ENCODE measurements at regions not wholly inside any gene's neighbourhood (a gene's known extent, or its start where the extent isn't known, plus 50 kb on each side); places are given as distances from the start of the nearest gene placed in this dataset.

DNA sequence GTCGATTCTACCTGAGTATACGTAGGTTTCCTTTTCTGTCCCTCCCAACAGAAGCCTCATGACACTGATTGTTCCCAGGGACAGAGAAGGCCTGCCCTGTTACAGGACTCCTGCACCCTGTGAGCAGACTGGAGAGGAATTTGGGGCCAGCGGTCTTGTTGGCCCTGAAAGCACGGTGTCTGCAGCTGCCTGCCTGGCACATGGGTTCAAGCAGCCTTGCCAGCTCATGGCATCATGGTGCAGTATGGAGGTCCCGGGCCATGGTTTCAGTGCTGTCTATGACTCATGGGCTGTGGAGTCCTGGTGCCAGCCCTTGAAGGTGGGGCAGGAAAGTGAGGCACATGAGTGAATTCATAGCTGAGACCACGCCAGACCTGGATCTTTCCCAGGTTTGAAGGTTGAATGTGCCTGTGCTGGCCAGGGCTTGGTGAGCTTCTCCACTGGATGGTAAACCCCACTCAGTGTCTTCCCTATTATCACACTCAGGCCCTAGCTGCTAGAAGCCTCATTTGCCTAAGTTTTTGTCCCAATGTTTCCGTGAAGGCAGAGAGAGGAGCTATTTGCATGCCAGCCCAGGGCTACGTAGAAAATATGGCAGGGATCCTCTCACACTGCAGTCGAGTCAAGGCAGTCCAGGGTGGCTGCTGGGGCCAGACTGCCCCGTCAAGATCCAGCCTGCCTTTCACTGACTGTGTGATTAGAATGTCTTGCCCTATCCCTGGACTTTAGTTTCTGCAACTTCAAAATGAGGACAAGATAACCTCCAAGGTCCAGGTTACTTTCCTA, 277.2 kb upstream of the CCL2 start:
- Mint-ChIP-seq H3K4me3 (no peak overlapping the region), H3K27me3 (peaks cover 4 to 7% of the 10 kb centered on the region in 2 donors), H3K9me3 (peaks cover 0 to 6% (median 0%) of the 10 kb centered on the region in 3 donors), H3K4me1 (no peaks in the 10 kb centered on the region), H3K27ac (no peak overlapping the region), H3K36me3 (no peaks in the 10 kb centered on the region)
- no peak for ATAC-seq (replicated peaks in 1 of 4)
- no peak overlapping the region for H3K27ac ChIP-seq (ENCODE audit: low read length)
- WGBS (ENCODE audit: insufficient coverage) = 86% methylated on average over 8 of the region's 10 CpGs
- H3K27me3 ChIP-seq (replicated peaks in 1 of 2; ENCODE audit: control insufficient read depth in 2 of 2, extremely low read depth in 1 of 2, insufficient read depth in 2 of 2, low read length in 1 of 2) = peaks cover 0 to 9% of the 10 kb centered on the region in 2 experiments
- no peaks in the 10 kb centered on the region for H3K4me1 ChIP-seq (ENCODE audit: control insufficient read depth in 1 of 2, extremely low read depth in 1 of 2, insufficient read depth in 2 of 2, low read length in 2 of 2)
- no peak for DNase-seq
- no peaks in the 10 kb centered on the region for H3K9me3 ChIP-seq
- no peak overlapping the region for H3K4me3 ChIP-seq (ENCODE audit: control insufficient read depth in 1 of 2, extremely low read depth in 1 of 2, low read length in 1 of 2)
- ChIA-PET CTCF (no interaction called here), POLR2A (no interaction called here)
- H3K36me3 ChIP-seq (ENCODE audit: control insufficient read depth in 2 of 2, extremely low read depth in 1 of 2, insufficient read depth in 1 of 2, low read length in 1 of 2) = no peaks in the 10 kb centered on the region

DNA sequence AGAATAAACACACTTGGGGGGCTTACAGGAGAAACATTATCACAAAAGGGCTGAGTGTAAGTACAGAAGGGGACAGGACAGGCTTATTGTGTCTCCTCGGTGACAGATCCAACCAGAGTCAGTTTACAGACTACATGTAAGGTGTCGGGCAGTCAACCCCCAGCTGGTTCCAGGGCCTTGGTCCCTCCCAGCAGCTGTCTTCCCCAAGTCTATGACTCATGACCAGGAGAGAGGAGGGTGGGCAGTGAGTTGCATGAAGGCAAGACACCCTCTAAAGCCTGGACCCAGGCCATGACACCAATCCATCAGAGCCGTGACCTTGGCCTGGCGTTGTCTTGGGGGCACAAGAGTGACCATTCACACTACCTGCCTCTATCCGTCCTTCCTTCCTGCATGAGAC, 276.2 kb upstream of the CCL2 start:
- Mint-ChIP-seq H3K27ac (no peak overlapping the region), H3K9me3 (peaks cover 0 to 6% (median 0%) of the 10 kb centered on the region in 3 donors)
- POLR2A ChIA-PET = no interaction called here

DNA sequence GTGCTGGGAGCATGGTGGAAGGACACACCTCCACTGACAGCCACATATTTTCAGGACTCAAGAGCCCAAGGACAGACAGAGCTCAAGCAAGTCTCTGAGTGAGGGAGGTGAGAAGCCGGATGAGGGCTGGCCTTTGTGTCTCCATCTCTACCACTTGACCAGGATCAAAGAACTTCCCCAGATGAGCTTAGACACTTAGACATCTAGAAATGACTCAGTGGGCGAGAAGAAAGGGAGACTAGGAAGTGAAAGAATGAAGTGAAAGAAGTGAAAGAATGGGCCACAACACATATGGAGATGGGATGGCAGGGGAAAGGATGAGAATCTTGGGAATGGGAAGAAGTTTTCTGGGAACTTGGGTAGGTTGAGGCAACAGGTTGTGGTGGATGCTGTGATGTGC, 274.9 kb upstream of the CCL2 start:
- POLR2A ChIA-PET = no interaction called here
- H3K27ac ChIP-seq (ENCODE audit: low read length) = no peak overlapping the region
- H3K4me1 Mint-ChIP-seq = no peaks in the 10 kb centered on the region
- no peak overlapping the region for H3K27ac Mint-ChIP-seq
- 17% methylated on average over 1 of the region's 2 CpGs for WGBS (ENCODE audit: insufficient coverage)
- peaks cover 4 to 7% of the 10 kb centered on the region in 2 donors for H3K27me3 Mint-ChIP-seq
- no peak overlapping the region for H3K4me3 ChIP-seq (ENCODE audit: control insufficient read depth in 1 of 2, extremely low read depth in 1 of 2, low read length in 1 of 2)
- no peaks in the 10 kb centered on the region for H3K36me3 ChIP-seq (ENCODE audit: control insufficient read depth in 2 of 2, extremely low read depth in 1 of 2, insufficient read depth in 1 of 2, low read length in 1 of 2)
- H3K4me3 Mint-ChIP-seq = no peak overlapping the region
- no peaks in the 10 kb centered on the region for H3K9me3 ChIP-seq
- H3K4me1 ChIP-seq (ENCODE audit: control insufficient read depth in 1 of 2, extremely low read depth in 1 of 2, insufficient read depth in 2 of 2, low read length in 2 of 2) = no peaks in the 10 kb centered on the region
- no peak for DNase-seq
- peaks cover 0 to 5% of the 10 kb centered on the region in 2 experiments for H3K27me3 ChIP-seq (replicated peaks in 1 of 2; ENCODE audit: control insufficient read depth in 2 of 2, extremely low read depth in 1 of 2, insufficient read depth in 2 of 2, low read length in 1 of 2)
- CTCF ChIA-PET = no interaction called here
- no peaks in the 10 kb centered on the region for H3K36me3 Mint-ChIP-seq
- no peak for ATAC-seq (replicated peaks in 1 of 4)
- H3K9me3 Mint-ChIP-seq = peaks cover 0 to 6% (median 0%) of the 10 kb centered on the region in 3 donors

More for the DNA sequence above, 276.2 kb upstream of the CCL2 start:
- ATAC-seq (replicated peaks in 1 of 4) (no peak), DNase-seq (no peak)
- Histone ChIP-seq H3K27ac (ENCODE audit: low read length) (no peak overlapping the region), H3K36me3 (ENCODE audit: control insufficient read depth in 2 of 2, extremely low read depth in 1 of 2, insufficient read depth in 1 of 2, low read length in 1 of 2) (no peaks in the 10 kb centered on the region), H3K9me3 (no peaks in the 10 kb centered on the region), H3K4me1 (ENCODE audit: control insufficient read depth in 1 of 2, extremely low read depth in 1 of 2, insufficient read depth in 2 of 2, low read length in 2 of 2) (no peaks in the 10 kb centered on the region), H3K4me3 (ENCODE audit: control insufficient read depth in 1 of 2, extremely low read depth in 1 of 2, low read length in 1 of 2) (no peak overlapping the region), H3K27me3 (replicated peaks in 1 of 2; ENCODE audit: control insufficient read depth in 2 of 2, extremely low read depth in 1 of 2, insufficient read depth in 2 of 2, low read length in 1 of 2) (peaks cover 0 to 5% of the 10 kb centered on the region in 2 experiments)
- Mint-ChIP-seq H3K4me3 (no peak overlapping the region), H3K36me3 (no peaks in the 10 kb centered on the region), H3K27me3 (peaks cover 4 to 7% of the 10 kb centered on the region in 2 donors), H3K4me1 (no peaks in the 10 kb centered on the region)
- CTCF ChIA-PET = no interaction called here
- WGBS (ENCODE audit: insufficient coverage) = 94% methylated on average over 3 of the region's 5 CpGs

DNA sequence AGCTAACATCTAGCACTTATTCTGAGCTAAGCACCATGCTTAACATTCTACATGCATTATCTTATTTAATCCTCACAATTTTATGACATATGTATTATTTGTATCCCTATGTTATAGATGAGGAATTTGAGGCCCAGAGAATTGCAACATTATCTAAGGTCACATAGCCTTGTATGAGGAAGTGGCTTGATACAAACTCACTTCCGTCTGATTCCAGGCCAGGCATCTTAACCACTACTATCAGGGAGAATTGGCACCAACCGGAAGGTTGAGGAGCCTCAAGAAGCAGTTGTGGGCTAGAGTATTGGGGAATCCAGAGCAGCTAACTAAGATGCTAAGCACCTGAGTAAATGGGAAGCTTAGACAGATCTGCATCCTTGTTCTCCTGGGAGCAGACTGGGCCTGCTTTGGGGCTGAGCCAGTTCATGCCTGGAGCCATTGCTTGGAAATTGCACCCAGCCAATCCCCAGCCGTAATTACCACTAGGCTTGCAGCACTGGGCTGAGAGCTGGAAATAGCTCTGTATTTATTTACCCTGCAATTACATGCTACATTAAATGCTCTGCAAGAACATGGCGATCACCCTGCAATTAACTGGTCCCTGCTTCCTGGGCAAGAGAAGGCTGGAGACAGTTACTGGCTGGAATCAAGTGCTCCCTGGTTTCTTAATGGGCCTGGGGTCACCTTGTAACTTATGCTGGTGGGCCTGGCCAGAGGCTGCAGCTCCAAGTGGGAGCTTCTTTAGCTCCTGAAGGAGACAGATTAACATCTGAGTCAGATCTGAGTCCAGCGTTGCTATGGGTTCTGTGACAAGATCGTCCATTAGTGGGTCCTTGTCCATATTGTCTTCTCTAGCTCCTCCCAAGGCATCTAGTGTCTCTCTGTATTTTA, 273.1 kb upstream of the CCL2 start:
- Mint-ChIP-seq H3K27ac (no peak overlapping the region), H3K27me3 (no peaks in the 10 kb centered on the region), H3K36me3 (no peaks in the 10 kb centered on the region), H3K4me1 (no peaks in the 10 kb centered on the region), H3K4me3 (no peak overlapping the region), H3K9me3 (no peaks in the 10 kb centered on the region)
- no peak for ATAC-seq (replicated peaks in 1 of 4)
- Histone ChIP-seq H3K36me3 (ENCODE audit: control insufficient read depth in 2 of 2, extremely low read depth in 1 of 2, insufficient read depth in 1 of 2, low read length in 1 of 2) (no peaks in the 10 kb centered on the region), H3K4me1 (ENCODE audit: control insufficient read depth in 1 of 2, extremely low read depth in 1 of 2, insufficient read depth in 2 of 2, low read length in 2 of 2) (no peaks in the 10 kb centered on the region), H3K9me3 (no peaks in the 10 kb centered on the region), H3K27ac (ENCODE audit: low read length) (no peak overlapping the region), H3K4me3 (ENCODE audit: control insufficient read depth in 1 of 2, extremely low read depth in 1 of 2, low read length in 1 of 2) (no peak overlapping the region), H3K27me3 (replicated peaks in 1 of 2; ENCODE audit: control insufficient read depth in 2 of 2, extremely low read depth in 1 of 2, insufficient read depth in 2 of 2, low read length in 1 of 2) (peaks cover 0 to 5% of the 10 kb centered on the region in 2 experiments)
- ChIA-PET CTCF (no interaction called here), POLR2A (no interaction called here)
- WGBS (ENCODE audit: insufficient coverage) = 94% methylated on average over 2 of the region's 6 CpGs
- no peak for DNase-seq

DNA sequence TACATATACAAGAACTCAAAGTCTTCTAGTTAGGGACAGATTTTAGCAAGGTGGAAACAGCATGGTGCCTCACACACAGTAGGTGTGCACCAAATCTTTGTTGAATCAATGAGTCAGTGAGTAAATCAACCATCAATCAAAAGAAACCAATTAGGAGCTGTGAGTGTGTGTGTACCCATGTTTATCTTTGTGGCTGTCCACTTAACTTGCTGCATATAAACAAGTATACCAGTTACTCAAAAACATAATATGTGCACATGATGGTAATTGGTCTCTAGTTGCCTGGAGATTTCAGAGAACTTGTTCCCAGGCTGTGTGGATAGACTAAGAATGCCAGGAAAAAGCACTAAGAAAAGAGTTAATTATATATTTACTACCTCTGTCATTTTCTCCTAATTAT, 272.2 kb upstream of the CCL2 start:
- Mint-ChIP-seq H3K4me3 (no peak overlapping the region), H3K36me3 (no peaks in the 10 kb centered on the region), H3K9me3 (no peaks in the 10 kb centered on the region), H3K27me3 (no peaks in the 10 kb centered on the region), H3K4me1 (no peaks in the 10 kb centered on the region), H3K27ac (no peak overlapping the region)
- Histone ChIP-seq H3K27ac (ENCODE audit: low read length) (no peak overlapping the region), H3K9me3 (no peaks in the 10 kb centered on the region), H3K4me1 (ENCODE audit: control insufficient read depth in 1 of 2, extremely low read depth in 1 of 2, insufficient read depth in 2 of 2, low read length in 2 of 2) (no peaks in the 10 kb centered on the region), H3K27me3 (replicated peaks in 1 of 2; ENCODE audit: control insufficient read depth in 2 of 2, extremely low read depth in 1 of 2, insufficient read depth in 2 of 2, low read length in 1 of 2) (peaks cover 0 to 5% of the 10 kb centered on the region in 2 experiments), H3K36me3 (ENCODE audit: control insufficient read depth in 2 of 2, extremely low read depth in 1 of 2, insufficient read depth in 1 of 2, low read length in 1 of 2) (no peaks in the 10 kb centered on the region), H3K4me3 (ENCODE audit: control insufficient read depth in 1 of 2, extremely low read depth in 1 of 2, low read length in 1 of 2) (no peak overlapping the region)
- POLR2A ChIA-PET = no interaction called here
- DNase-seq (no peak), ATAC-seq (replicated peaks in 1 of 4) (no peak)
- CTCF ChIA-PET = no interaction called here

DNA sequence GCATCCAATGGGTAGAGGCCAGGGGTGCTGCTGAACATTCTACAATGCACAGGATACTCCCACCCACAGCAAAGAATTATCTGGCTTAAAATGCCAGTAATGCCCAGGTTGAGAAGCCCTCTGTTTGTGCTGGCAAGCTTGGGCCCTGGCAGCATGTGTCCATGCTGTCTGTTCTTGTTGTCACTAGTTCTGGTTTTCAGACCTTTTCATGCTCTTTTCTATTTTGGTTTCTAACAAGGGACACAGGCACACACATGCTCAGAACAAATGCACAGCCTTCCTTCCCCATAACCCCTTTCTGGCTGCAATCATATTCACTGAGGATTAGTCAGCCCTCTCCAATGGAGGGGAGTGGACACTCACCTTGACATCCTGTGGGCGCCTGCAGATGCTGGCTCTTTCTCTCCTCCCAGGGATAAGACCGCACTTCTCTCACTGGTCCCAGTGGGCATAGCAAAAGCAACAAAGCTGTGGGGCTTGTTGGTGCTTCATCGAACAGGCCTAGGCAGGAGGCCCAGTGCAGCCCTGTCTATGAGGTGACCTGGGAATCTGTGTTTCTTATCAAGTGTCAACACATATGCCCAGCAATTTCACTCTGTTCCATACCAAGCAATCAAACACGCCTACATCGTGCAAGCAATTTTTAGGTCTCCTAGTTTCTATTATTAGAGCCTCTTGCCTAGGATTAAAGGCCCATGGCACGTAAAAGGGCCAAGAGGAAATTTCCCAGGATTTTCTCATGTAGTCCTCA, 271.1 kb upstream of the CCL2 start:
- H3K4me1 ChIP-seq (ENCODE audit: control insufficient read depth in 1 of 2, extremely low read depth in 1 of 2, insufficient read depth in 2 of 2, low read length in 2 of 2) = no peaks in the 10 kb centered on the region
- peaks cover 6 to 8% of the 10 kb centered on the region in 2 donors for H3K27me3 Mint-ChIP-seq
- H3K27me3 ChIP-seq (replicated peaks in 1 of 2; ENCODE audit: control insufficient read depth in 2 of 2, extremely low read depth in 1 of 2, insufficient read depth in 2 of 2, low read length in 1 of 2) = peaks cover 0 to 3% of the 10 kb centered on the region in 2 experiments
- no peaks in the 10 kb centered on the region for H3K36me3 ChIP-seq (ENCODE audit: control insufficient read depth in 2 of 2, extremely low read depth in 1 of 2, insufficient read depth in 1 of 2, low read length in 1 of 2)
- no peak overlapping the region for H3K4me3 ChIP-seq (ENCODE audit: control insufficient read depth in 1 of 2, extremely low read depth in 1 of 2, low read length in 1 of 2)
- H3K9me3 Mint-ChIP-seq = no peaks in the 10 kb centered on the region
- ATAC-seq (replicated peaks in 1 of 4) = no peak
- no peaks in the 10 kb centered on the region for H3K9me3 ChIP-seq
- H3K27ac Mint-ChIP-seq = no peak overlapping the region
- H3K4me3 Mint-ChIP-seq = no peak overlapping the region
- no peaks in the 10 kb centered on the region for H3K4me1 Mint-ChIP-seq
- POLR2A ChIA-PET = no interaction called here
- H3K27ac ChIP-seq (ENCODE audit: low read length) = no peak overlapping the region
- CTCF ChIA-PET = no interaction called here
- no peak for DNase-seq
- H3K36me3 Mint-ChIP-seq = no peaks in the 10 kb centered on the region
- WGBS (ENCODE audit: insufficient coverage) = 82% methylated on average over 4 of the region's 6 CpGs
